Keratinocyte (primary cell): ENCODE measurements at regions not wholly inside any gene's neighbourhood (a gene's known extent, or its start where the extent isn't known, plus 50 kb on each side); places are given as distances from the start of the nearest gene placed in this dataset.

Experiments
- DNase-seq: peaks from one replicate; pipeline ENCODE4 v3.0.0-alpha.2; 2011; ENCODE audit warnings: low read depth, missing footprints, low spot score
- FAIRE-seq: peaks from 2 replicates; lab custom pipeline; 2011; peaks lifted over from hg19 to GRCh38; lab: Jason Lieb, UNC
- H2AFZ ChIP-seq: 2 replicates; pipeline ENCODE4 v1.6.0; 2012; ENCODE audit warnings: low read length, control low read depth, inconsistent platforms; ENCODE audit not compliant: control insufficient read depth
- H3K27ac ChIP-seq: 2 replicates; pipeline ENCODE4 v1.5.1; 2011; ENCODE audit warnings: low read length; ENCODE audit not compliant: control insufficient read depth, insufficient read depth
- H3K27me3 ChIP-seq: 3 replicates; pipeline ENCODE4 v1.6.0; 2011; ENCODE audit warnings: low read length; ENCODE audit not compliant: control insufficient read depth, insufficient read depth; ENCODE audit errors: extremely low read depth
- H3K36me3 ChIP-seq, 2 experiments: 2 replicates in 1 of 2; 3 replicates in 1 of 2; pipeline ENCODE4 v1.5.1; 2011; ENCODE audit warnings: low read length in 2 of 2, mild to moderate bottlenecking in 1 of 2; ENCODE audit not compliant: control insufficient read depth in 2 of 2, insufficient read depth in 2 of 2; ENCODE audit errors: extremely low read depth in 1 of 2
- H3K4me1 ChIP-seq: 3 replicates; pipeline ENCODE4 v1.5.1; 2011; ENCODE audit warnings: low read length; ENCODE audit not compliant: control insufficient read depth, insufficient read depth; ENCODE audit errors: extremely low read depth
- H3K4me2 ChIP-seq: 3 replicates; pipeline ENCODE4 v1.6.0; 2011; ENCODE audit warnings: low read depth, low read length; ENCODE audit not compliant: control insufficient read depth, insufficient read depth; ENCODE audit errors: extremely low read depth
- H3K4me3 ChIP-seq, 3 experiments: fragments of 200-600 bp in 1 of 3; sonication (generic) in 1 of 3; 2 replicates in 2 of 3; 3 replicates in 1 of 3; pipeline ENCODE4 v1.5.1; 2011 to 2016; ENCODE audit warnings: low read length in 3 of 3, mild to moderate bottlenecking in 3 of 3, control low read depth in 2 of 3, inconsistent platforms in 1 of 3, low read depth in 1 of 3, mixed read lengths in 1 of 3, mixed run types in 1 of 3, moderate library complexity in 1 of 3; ENCODE audit not compliant: control insufficient read depth in 2 of 3, insufficient read depth in 2 of 3; ENCODE audit errors: extremely low read depth in 1 of 3
- H3K79me2 ChIP-seq: 2 replicates; pipeline ENCODE4 v1.6.0; 2012; ENCODE audit warnings: low read length; ENCODE audit not compliant: control insufficient read depth, insufficient read depth
- H3K9ac ChIP-seq: 3 replicates; pipeline ENCODE4 v1.6.0; 2011; ENCODE audit warnings: low read length; ENCODE audit not compliant: control insufficient read depth, insufficient read depth; ENCODE audit errors: extremely low read depth
- H3K9me1 ChIP-seq: 3 replicates; pipeline ENCODE4 v1.6.0; 2011; ENCODE audit warnings: low read length; ENCODE audit not compliant: control insufficient read depth, insufficient read depth; ENCODE audit errors: extremely low read depth
- H3K9me3 ChIP-seq: 2 replicates; pipeline ENCODE4 v1.5.1; 2012; ENCODE audit warnings: low read depth, low read length; ENCODE audit not compliant: control insufficient read depth
- H4K20me1 ChIP-seq: 3 replicates; pipeline ENCODE4 v1.6.0; 2011; ENCODE audit warnings: low read length; ENCODE audit not compliant: control insufficient read depth, insufficient read depth; ENCODE audit errors: extremely low read depth
- CTCF ChIP-seq, 3 experiments: IDR thresholded peaks in 1 of 3; conservative IDR thresholded peaks in 1 of 3; optimal IDR thresholded peaks in 1 of 3; 2 replicates in 2 of 3; 3 replicates in 1 of 3; pipeline versions ENCODE3 to v1.5.1; 2011; ENCODE audit warnings: low read length in 3 of 3, mild to moderate bottlenecking in 3 of 3, moderate library complexity in 2 of 3, control low read depth in 1 of 3, inconsistent platforms in 1 of 3; ENCODE audit not compliant: insufficient read depth in 2 of 3; ENCODE audit errors: extremely low read depth in 1 of 3
- EZH2 ChIP-seq: IDR thresholded peaks from one replicate; pipeline ENCODE4 v1.6.1; 2012; ENCODE audit warnings: inconsistent platforms, mild to moderate bottlenecking, low read length, moderate library complexity
- dilution Hi-C: fragments of 300-500 bp; cut with MboI; formaldehyde crosslinking; loops from one replicate; pipeline ENCODE4 v1.7.0; 2020; ENCODE audit warnings: low sequenced_read_pairs; ENCODE audit not compliant: extremely low pct_ligation_motif_present

DNA sequence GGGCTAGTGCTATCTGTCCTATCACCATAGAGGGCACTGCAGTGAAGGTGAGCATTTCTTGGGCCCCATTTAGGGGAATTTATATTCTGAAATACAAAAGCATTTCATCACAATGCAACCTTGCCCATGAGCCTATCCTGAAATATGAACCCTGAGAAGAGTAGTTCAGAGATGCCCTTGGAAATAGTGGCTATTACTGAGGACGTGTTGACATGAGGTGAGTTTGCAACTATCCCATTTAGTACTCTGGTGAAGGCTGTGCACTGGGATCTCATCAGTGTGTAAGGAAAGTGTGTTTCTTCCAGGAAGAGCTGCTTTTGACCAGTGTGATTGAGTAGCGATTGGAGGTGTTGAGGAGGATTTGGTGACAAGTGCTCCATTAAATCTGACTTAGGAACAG is 149.3 kb upstream of the EOLA2 start:
- dilution Hi-C loops, result no loop called here
- no peaks in the 10 kb centered on the region for H3K27me3 ChIP-seq
- H3K36me3 ChIP-seq, result no peaks in the 10 kb centered on the region
- no peaks in the 10 kb centered on the region for H3K9me3 ChIP-seq
- no peaks in the 10 kb centered on the region for H3K79me2 ChIP-seq
- DNase-seq (no peak), FAIRE-seq (no peak)
- no peaks in the 10 kb centered on the region for H3K9me1 ChIP-seq
- no peak overlapping the region for H3K4me2 ChIP-seq
- H2AFZ ChIP-seq, result no peak overlapping the region
- no peak overlapping the region for H3K27ac ChIP-seq
- H3K9ac ChIP-seq, result no peak overlapping the region
- no peaks in the 10 kb centered on the region for H3K4me1 ChIP-seq
- TF ChIP-seq CTCF (optimal IDR thresholded peaks at IDR 0.05 in 1 of 3, IDR thresholded peaks at IDR 0.05 in 1 of 3, conservative IDR thresholded peaks at IDR 0.05 in 1 of 3; ENCODE audit: extremely low read depth in 1 of 3, insufficient read depth in 2 of 3, low read length in 3 of 3) (no peak), EZH2 (no peak)
- H4K20me1 ChIP-seq, result no peaks in the 10 kb centered on the region
- no peak overlapping the region for H3K4me3 ChIP-seq

GRCh38 chrX:150088042-150088441 is 149.8 kb upstream of the EOLA2 start:
- Histone ChIP-seq H3K27ac (no peak overlapping the region), H3K4me2 (no peak overlapping the region), H3K4me3 (no peak overlapping the region), H3K27me3 (no peaks in the 10 kb centered on the region), H3K79me2 (no peaks in the 10 kb centered on the region), H3K9me3 (no peaks in the 10 kb centered on the region), H3K9me1 (no peaks in the 10 kb centered on the region), H3K4me1 (no peaks in the 10 kb centered on the region), H2AFZ (no peak overlapping the region), H3K36me3 (no peaks in the 10 kb centered on the region), H3K9ac (no peak overlapping the region), H4K20me1 (no peaks in the 10 kb centered on the region)
- dilution Hi-C loops, result no loop called here
- FAIRE-seq, result no peak
- no peak for TF ChIP-seq CTCF (optimal IDR thresholded peaks at IDR 0.05 in 1 of 3, IDR thresholded peaks at IDR 0.05 in 1 of 3, conservative IDR thresholded peaks at IDR 0.05 in 1 of 3; ENCODE audit: extremely low read depth in 1 of 3, insufficient read depth in 2 of 3, low read length in 3 of 3)
- TF ChIP-seq EZH2, result no peak
- DNase-seq, result no peak
